ENCODE measurements at regions not wholly inside any gene's neighbourhood (a gene's known extent, or its start where the extent isn't known, plus 50 kb on each side); places are given as distances from the start of the nearest gene placed in this dataset.

- Mint-ChIP-seq H3K27me3 (ENCODE audit: insufficient read depth, unreplicated experiment) (peaks cover 7% of the 10 kb centered on the region), H3K4me3 (ENCODE audit: unreplicated experiment) (no peak overlapping the region), H3K9me3 (ENCODE audit: unreplicated experiment) (no peaks in the 10 kb centered on the region), H3K27ac (ENCODE audit: unreplicated experiment) (no peak overlapping the region), H3K36me3 (ENCODE audit: insufficient read depth, unreplicated experiment) (no peaks in the 10 kb centered on the region), H3K4me1 (ENCODE audit: low read depth, unreplicated experiment) (no peaks in the 10 kb centered on the region)
- H3K9me3 ChIP-seq: no peaks in the 10 kb centered on the region
- no peaks in the 10 kb centered on the region for H3K27me3 ChIP-seq (replicated peaks; ENCODE audit: control insufficient read depth, insufficient read depth, low read length)
- BruUV-seq (replicated peaks): no TSS peak
- no peak overlapping the region for H3K4me3 ChIP-seq (ENCODE audit: low read depth, low read length)
- H3K4me1 ChIP-seq: no peaks in the 10 kb centered on the region
- no peak for TF ChIP-seq CTCF (IDR thresholded peaks at IDR 0.05; ENCODE audit: insufficient read depth in 1 of 2, low read depth in 1 of 2, low read length in 1 of 2, severe bottlenecking in 1 of 2, unreplicated experiment in 1 of 2)
- ChIA-PET CTCF (no interaction called here), POLR2A (no interaction called here)
- no peak for DNase-seq
- intact Hi-C loops (cut with micrococcal nuclease; ENCODE audit: unreplicated experiment): no loop called here
- H3K36me3 ChIP-seq (ENCODE audit: control insufficient read depth, insufficient read depth, low read length): no peaks in the 10 kb centered on the region
Observed at GRCh38 chr4:112063260-112063659, 82.0 kb upstream of the FAM241A start.

DNA sequence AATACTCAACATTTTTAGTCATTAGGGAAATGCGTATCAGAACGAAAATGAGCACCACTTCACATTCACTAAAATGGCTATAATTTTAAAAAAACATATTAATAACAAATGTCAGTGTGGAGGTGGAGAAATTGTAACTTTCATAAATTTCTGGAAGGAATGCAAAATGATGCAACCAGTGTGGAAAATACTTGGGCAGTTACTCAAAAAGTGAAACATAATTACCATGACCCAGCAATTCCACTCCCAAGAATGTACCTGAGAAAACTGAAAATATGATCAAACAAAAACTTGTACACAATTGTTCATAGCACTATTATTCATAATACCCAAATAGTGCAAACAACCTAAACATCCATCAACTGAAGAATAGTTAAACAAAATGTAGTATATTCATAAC is 76.1 kb upstream of the FAM241A start:
- Histone ChIP-seq H3K36me3 (ENCODE audit: control insufficient read depth, insufficient read depth, low read length) (no peaks in the 10 kb centered on the region), H3K27me3 (replicated peaks; ENCODE audit: control insufficient read depth, insufficient read depth, low read length) (no peaks in the 10 kb centered on the region), H3K9me3 (no peaks in the 10 kb centered on the region; the same call in 1 of the 2 replicates), H3K4me1 (no peaks in the 10 kb centered on the region), H3K4me3 (ENCODE audit: low read depth, low read length) (no peak overlapping the region)
- no peak overlapping the region for H3K27ac Mint-ChIP-seq (ENCODE audit: unreplicated experiment)
- no peak overlapping the region for H3K4me3 Mint-ChIP-seq (ENCODE audit: unreplicated experiment)
- BruUV-seq (replicated peaks): no TSS peak
- peaks cover 11% of the 10 kb centered on the region for H3K9me3 Mint-ChIP-seq (ENCODE audit: unreplicated experiment)
- POLR2A ChIA-PET: no interaction called here
- no peak for DNase-seq
- intact Hi-C loops (cut with micrococcal nuclease; ENCODE audit: unreplicated experiment): no loop called here
- H3K27me3 Mint-ChIP-seq (ENCODE audit: insufficient read depth, unreplicated experiment): peaks cover 3% of the 10 kb centered on the region
- CTCF ChIA-PET: no interaction called here
- no peaks in the 10 kb centered on the region for H3K36me3 Mint-ChIP-seq (ENCODE audit: insufficient read depth, unreplicated experiment)
- no peaks in the 10 kb centered on the region for H3K4me1 Mint-ChIP-seq (ENCODE audit: low read depth, unreplicated experiment)
- TF ChIP-seq CTCF (IDR thresholded peaks at IDR 0.05; ENCODE audit: insufficient read depth in 1 of 2, low read depth in 1 of 2, low read length in 1 of 2, severe bottlenecking in 1 of 2, unreplicated experiment in 1 of 2): no peak

DNA sequence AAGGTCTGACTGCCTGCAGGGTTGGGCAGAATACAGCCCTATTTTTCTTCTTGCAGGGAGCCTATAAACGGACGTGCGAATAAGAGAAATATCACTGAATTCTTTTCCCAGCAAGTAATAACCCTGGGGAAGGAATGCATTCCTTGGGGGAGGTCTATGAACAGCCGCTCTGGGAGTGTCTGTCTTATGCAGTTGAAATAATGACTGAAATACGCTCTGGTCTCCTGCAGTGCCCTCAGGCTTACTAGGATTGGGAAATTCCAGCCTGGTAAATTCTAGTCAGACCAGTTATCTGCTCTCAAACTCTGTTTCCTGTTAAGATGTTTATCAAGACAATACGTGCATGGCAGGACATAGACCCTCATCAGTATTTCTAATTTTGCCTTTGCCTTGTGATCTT is 72.1 kb upstream of the FAM241A start:
- POLR2A ChIA-PET: no interaction called here
- H3K36me3 ChIP-seq (ENCODE audit: control insufficient read depth, insufficient read depth, low read length): no peaks in the 10 kb centered on the region
- no peak overlapping the region for H3K4me3 ChIP-seq (ENCODE audit: low read depth, low read length)
- BruUV-seq (replicated peaks): no TSS peak
- Mint-ChIP-seq H3K27ac (ENCODE audit: unreplicated experiment) (no peak overlapping the region), H3K9me3 (ENCODE audit: unreplicated experiment) (peaks cover 21% of the 10 kb centered on the region), H3K4me1 (ENCODE audit: low read depth, unreplicated experiment) (no peaks in the 10 kb centered on the region), H3K4me3 (ENCODE audit: unreplicated experiment) (no peak overlapping the region), H3K27me3 (ENCODE audit: insufficient read depth, unreplicated experiment) (no peaks in the 10 kb centered on the region), H3K36me3 (ENCODE audit: insufficient read depth, unreplicated experiment) (no peaks in the 10 kb centered on the region)
- TF ChIP-seq CTCF (IDR thresholded peaks at IDR 0.05; ENCODE audit: insufficient read depth in 1 of 2, low read depth in 1 of 2, low read length in 1 of 2, severe bottlenecking in 1 of 2, unreplicated experiment in 1 of 2): no peak
- no peaks in the 10 kb centered on the region; the same call in 1 of the 2 replicates for H3K9me3 ChIP-seq
- no peak for DNase-seq
- intact Hi-C loops (cut with micrococcal nuclease; ENCODE audit: unreplicated experiment): no loop called here
- H3K27me3 ChIP-seq (replicated peaks; ENCODE audit: control insufficient read depth, insufficient read depth, low read length): no peaks in the 10 kb centered on the region
- CTCF ChIA-PET: no interaction called here
- H3K4me1 ChIP-seq: no peaks in the 10 kb centered on the region
